CD14-positive monocyte (primary cell): ENCODE measurements at regions not wholly inside any gene's neighbourhood (a gene's known extent, or its start where the extent isn't known, plus 50 kb on each side); places are given as distances from the start of the nearest gene placed in this dataset.

Source experiments
- DNase-seq, 3 donors: peaks; one replicate each; pipeline ENCODE4 v3.0.0-alpha.2; 2011 to 2022
- H2AFZ ChIP-seq: 2 replicates; pipeline ENCODE4 v1.6.0; 2012; ENCODE audit warnings: mild to moderate bottlenecking, low read depth, low read length, inconsistent platforms; ENCODE audit not compliant: insufficient read depth, poor library complexity, severe bottlenecking
- H3K27ac ChIP-seq, 2 donors: 1 replicate in 1 of 2; 2 replicates in 1 of 2; pipeline ENCODE4 v1.5.1; 2012 to 2013; ENCODE audit warnings: low read length in 2 of 2, control low read depth in 1 of 2, inconsistent platforms in 1 of 2, low read depth in 1 of 2, mild to moderate bottlenecking in 1 of 2
- H3K27me3 ChIP-seq, 2 donors: one replicate each; pipeline versions ENCODE4 v1.6.0 to v1.6.1; 2011 to 2013; ENCODE audit warnings: low read length in 2 of 2; ENCODE audit not compliant: control insufficient read depth in 2 of 2, insufficient read depth in 2 of 2
- H3K36me3 ChIP-seq, 2 donors: replicated peaks in 1 of 2; 1 replicate in 1 of 2; 2 replicates in 1 of 2; pipeline versions ENCODE4 v1.5.1 to v1.6.1; 2012 to 2013; ENCODE audit warnings: low read length in 2 of 2, control low read depth in 1 of 2, inconsistent platforms in 1 of 2, mild to moderate bottlenecking in 1 of 2; ENCODE audit not compliant: insufficient read depth in 2 of 2, control insufficient read depth in 1 of 2
- H3K4me1 ChIP-seq, 2 donors: 1 replicate in 1 of 2; 2 replicates in 1 of 2; pipeline versions ENCODE4 v1.5.1 to v1.6.1; 2012 to 2013; ENCODE audit warnings: low read length in 2 of 2, control low read depth in 1 of 2, inconsistent platforms in 1 of 2, mild to moderate bottlenecking in 1 of 2, moderate library complexity in 1 of 2; ENCODE audit not compliant: insufficient read depth in 2 of 2, control insufficient read depth in 1 of 2
- H3K4me2 ChIP-seq: replicated peaks from 2 replicates; pipeline ENCODE3; 2012; ENCODE audit warnings: low read length, moderate library complexity, mild to moderate bottlenecking; ENCODE audit not compliant: poor library complexity, severe bottlenecking; ENCODE audit errors: extremely low read depth
- H3K4me3 ChIP-seq, 3 experiments: fragments of 200-600 bp in 1 of 3; sonication (generic) in 1 of 3; replicated peaks in 1 of 3; 1 replicate in 2 of 3; 2 replicates in 1 of 3; pipeline ENCODE4 v1.5.1; 2011 to 2013; ENCODE audit warnings: low read length in 3 of 3, mild to moderate bottlenecking in 3 of 3, control low read depth in 2 of 3, low read depth in 2 of 3, inconsistent platforms in 1 of 3, moderate library complexity in 1 of 3
- H3K79me2 ChIP-seq: 2 replicates; pipeline ENCODE4 v1.6.0; 2012; ENCODE audit warnings: mild to moderate bottlenecking, control low read depth, inconsistent platforms, low read length, moderate library complexity; ENCODE audit not compliant: insufficient read depth
- H3K9ac ChIP-seq: 2 replicates; pipeline ENCODE4 v1.6.0; 2017; ENCODE audit warnings: low read length, mild to moderate bottlenecking; ENCODE audit not compliant: insufficient read depth, poor library complexity, severe bottlenecking
- H3K9me3 ChIP-seq, 2 donors: replicated peaks in 1 of 2; 1 replicate in 1 of 2; 2 replicates in 1 of 2; pipeline versions ENCODE4 v1.5.1 to v1.6.1; 2012 to 2013; ENCODE audit warnings: low read length in 2 of 2, control low read depth in 1 of 2; ENCODE audit not compliant: control insufficient read depth in 1 of 2, insufficient read depth in 1 of 2
- H4K20me1 ChIP-seq: 2 replicates; pipeline ENCODE4 v1.6.0; 2012; ENCODE audit warnings: mild to moderate bottlenecking, low read length, control low read depth, moderate library complexity; ENCODE audit not compliant: insufficient read depth
- H3K27ac Mint-ChIP-seq, 7 donors: one replicate each; pipeline ENCODE4 v1.8.0; 2020; ENCODE audit warnings: mild to moderate bottlenecking in 7 of 7, mixed read lengths in 7 of 7, moderate library complexity in 6 of 7, inconsistent platforms in 2 of 7
- H3K27me3 Mint-ChIP-seq, 3 donors: one replicate each; pipeline ENCODE4 v1.8.0; 2021 to 2022; ENCODE audit warnings: low read depth in 3 of 3, mild to moderate bottlenecking in 3 of 3, mixed read lengths in 3 of 3, moderate library complexity in 3 of 3, inconsistent platforms in 1 of 3
- H3K36me3 Mint-ChIP-seq, 2 donors: one replicate each; pipeline ENCODE4 v1.8.0; 2020; ENCODE audit warnings: mixed read lengths in 2 of 2, inconsistent platforms in 1 of 2, mild to moderate bottlenecking in 1 of 2
- H3K4me1 Mint-ChIP-seq: one replicate; pipeline ENCODE4 v1.8.0; 2020; ENCODE audit warnings: mild to moderate bottlenecking, mixed read lengths
- H3K4me3 Mint-ChIP-seq, 2 donors: one replicate each; pipeline ENCODE4 v1.8.0; 2020; ENCODE audit warnings: mild to moderate bottlenecking in 2 of 2, mixed read lengths in 2 of 2, moderate library complexity in 1 of 2
- H3K9me3 Mint-ChIP-seq, 7 donors: one replicate each; pipeline ENCODE4 v1.8.0; 2020 to 2022; ENCODE audit warnings: mixed read lengths in 7 of 7, mild to moderate bottlenecking in 6 of 7, moderate library complexity in 6 of 7, inconsistent platforms in 2 of 7
- CTCF ChIP-seq: fragments of 200-600 bp; IDR thresholded peaks from one replicate; pipeline ENCODE4 v1.8.0; 2022; ENCODE audit warnings: antibody characterized with exemption, mild to moderate bottlenecking
- WGBS: methylation state at CpG from one replicate; pipeline ENCODE4 v1.1.5; 2013; ENCODE audit warnings: missing lambda C conversion rate; ENCODE audit not compliant: insufficient coverage; 5-methylcytosine and 5-hydroxymethylcytosine counted together
- intact Hi-C, 2 donors: fragments of 100-400 bp; cut with micrococcal nuclease; formaldehyde crosslinking; loops; one replicate each; pipeline versions ENCODE4 v1.15.0 to v1.15.1; 2023

DNA sequence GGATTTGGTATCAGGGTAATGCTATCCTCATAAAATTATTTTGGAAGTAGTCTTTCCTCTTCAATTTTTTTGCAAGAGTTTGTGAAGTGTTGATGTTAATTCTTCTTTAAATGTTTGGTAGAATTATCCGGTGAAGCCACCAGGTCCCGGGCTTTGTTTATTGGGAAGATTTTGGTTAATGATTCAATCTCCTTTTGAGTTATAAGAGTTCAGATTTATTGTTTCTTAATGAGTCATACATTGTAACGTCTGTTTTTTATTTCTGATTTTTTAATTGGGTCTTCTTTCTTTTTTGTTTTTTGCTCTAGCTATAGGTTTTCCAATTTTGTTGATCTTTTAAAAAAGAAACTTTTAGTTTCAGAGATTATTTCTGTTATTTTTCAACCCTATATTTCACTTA, 412.3 kb downstream of the PDGFC start:
- no peaks in the 10 kb centered on the region for H3K4me1 Mint-ChIP-seq
- Histone ChIP-seq H3K9ac (no peak overlapping the region), H3K27ac (no peak overlapping the region), H3K4me3 (no peak overlapping the region), H3K36me3 (no peaks in the 10 kb centered on the region), H4K20me1 (no peaks in the 10 kb centered on the region), H3K9me3 (peaks cover 5 to 9% of the 10 kb centered on the region in 2 donors), H3K79me2 (no peaks in the 10 kb centered on the region), H3K27me3 (no peaks in the 10 kb centered on the region), H3K4me1 (no peaks in the 10 kb centered on the region), H3K4me2 (no peak overlapping the region), H2AFZ (no peak overlapping the region)
- 100% methylated on average over 2 of the region's 3 CpGs for WGBS
- H3K9me3 Mint-ChIP-seq: peaks cover 4 to 18% (median 10%) of the 10 kb centered on the region in 7 donors
- DNase-seq: no peak
- no peaks in the 10 kb centered on the region for H3K36me3 Mint-ChIP-seq
- H3K4me3 Mint-ChIP-seq: no peak overlapping the region
- TF ChIP-seq CTCF: no peak
- peaks cover 0 to 5% (median 0%) of the 10 kb centered on the region in 3 donors for H3K27me3 Mint-ChIP-seq
- H3K27ac Mint-ChIP-seq: no peak overlapping the region
- intact Hi-C loops: no loop called here

GRCh38 chr4:156558373-156559025, 413.1 kb downstream of the PDGFC start:
- H3K79me2 ChIP-seq: no peaks in the 10 kb centered on the region
- H3K27me3 ChIP-seq: no peaks in the 10 kb centered on the region
- no peak for DNase-seq
- no peak overlapping the region for H3K4me2 ChIP-seq
- peaks cover 0 to 5% (median 0%) of the 10 kb centered on the region in 3 donors for H3K27me3 Mint-ChIP-seq
- H3K27ac Mint-ChIP-seq: no peak overlapping the region
- H3K9me3 ChIP-seq: peaks cover 5 to 9% of the 10 kb centered on the region in 2 donors
- 96% methylated on average over 6 of the region's 7 CpGs for WGBS
- no peak overlapping the region for H3K4me3 Mint-ChIP-seq
- no peak overlapping the region for H3K4me3 ChIP-seq
- H3K36me3 ChIP-seq: no peaks in the 10 kb centered on the region
- no peak overlapping the region for H2AFZ ChIP-seq
- intact Hi-C loops: no loop called here
- no peaks in the 10 kb centered on the region for H3K4me1 ChIP-seq
- no peak for TF ChIP-seq CTCF
- H3K36me3 Mint-ChIP-seq: no peaks in the 10 kb centered on the region
- no peaks in the 10 kb centered on the region for H3K4me1 Mint-ChIP-seq
- H3K9ac ChIP-seq: no peak overlapping the region
- H3K9me3 Mint-ChIP-seq: peaks cover 4 to 18% (median 10%) of the 10 kb centered on the region in 7 donors
- H3K27ac ChIP-seq: no peak overlapping the region
- no peaks in the 10 kb centered on the region for H4K20me1 ChIP-seq
